ENCODE measurements at regions not wholly inside any gene's neighbourhood (a gene's known extent, or its start where the extent isn't known, plus 50 kb on each side); places are given as distances from the start of the nearest gene placed in this dataset.

DNA sequence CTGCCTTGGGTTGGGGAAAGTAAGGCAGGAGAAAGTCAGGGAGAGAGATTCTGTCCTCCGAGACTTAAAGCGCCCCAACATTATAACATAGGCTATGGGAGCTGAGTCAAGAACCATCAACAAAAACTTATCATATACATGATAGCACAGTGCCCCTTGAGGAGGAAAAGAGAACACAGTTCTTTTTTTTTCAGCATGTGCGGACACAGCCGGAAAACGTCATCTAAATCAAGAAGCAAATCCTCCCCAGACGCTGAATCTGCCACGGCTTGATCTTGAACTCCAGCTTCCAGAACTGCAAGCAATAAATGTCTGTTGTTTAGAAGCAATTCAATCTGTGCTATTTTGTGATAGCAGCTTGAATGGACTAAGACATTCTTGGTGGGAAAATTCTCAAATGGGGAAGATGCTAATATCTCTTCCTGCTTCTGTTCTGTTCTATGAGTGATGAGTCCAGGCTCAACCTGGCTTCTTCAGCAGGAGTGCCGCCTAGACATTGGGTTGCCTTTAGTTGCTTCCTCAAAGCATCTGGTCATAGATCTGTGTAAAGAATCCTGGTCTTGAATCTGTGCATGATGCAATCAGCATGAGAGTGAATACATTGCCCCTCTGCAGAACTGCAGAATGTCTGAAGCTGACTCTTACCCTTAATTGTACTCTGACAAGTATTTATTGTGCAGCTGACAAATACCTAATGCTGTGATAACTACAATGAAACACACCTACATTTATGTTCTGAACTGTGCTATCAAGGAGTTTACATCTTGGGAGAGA is 549.8 kb upstream of the PRKX start:
- WGBS (ENCODE audit: missing lambda C conversion rate): 37% methylated on average over 8 of the region's 8 CpGs
- POLR2A ChIA-PET: no interaction called here
- TF ChIP-seq NR3C1 (IDR thresholded peaks at IDR 0.05): no peak
- TF ChIP-seq ESRRA (IDR thresholded peaks at IDR 0.05; ENCODE audit: borderline replicate concordance, low read length): no peak
- TF ChIP-seq NFE2L2 (conservative IDR thresholded peaks at IDR 0.05; ENCODE audit: low read length): no peak
- no peak for TF ChIP-seq RAD21 (conservative IDR thresholded peaks at IDR 0.05 in 1 of 2, IDR thresholded peaks at IDR 0.05 in 1 of 2)
- no peak for TF ChIP-seq JUN (IDR thresholded peaks at IDR 0.05)
- TF ChIP-seq, protein P1, sequence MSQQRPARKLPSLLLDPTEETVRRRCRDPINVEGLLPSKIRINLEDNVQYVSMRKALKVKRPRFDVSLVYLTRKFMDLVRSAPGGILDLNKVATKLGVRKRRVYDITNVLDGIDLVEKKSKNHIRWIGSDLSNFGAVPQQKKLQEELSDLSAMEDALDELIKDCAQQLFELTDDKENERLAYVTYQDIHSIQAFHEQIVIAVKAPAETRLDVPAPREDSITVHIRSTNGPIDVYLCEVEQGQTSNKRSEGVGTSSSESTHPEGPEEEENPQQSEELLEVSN (IDR thresholded peaks at IDR 0.05; ENCODE audit: borderline replicate concordance, low read depth): no peak
- no peak for TF ChIP-seq SMC3 (IDR thresholded peaks at IDR 0.05)
- no peak for TF ChIP-seq POLR2A (IDR thresholded peaks at IDR 0.05; ENCODE audit: low read length)
- TF ChIP-seq CHD2 (IDR thresholded peaks at IDR 0.05; ENCODE audit: low read length, partially characterized antibody): no peak
- TF ChIP-seq JUNB (IDR thresholded peaks at IDR 0.05): no peak
- TF ChIP-seq, protein P2, sequence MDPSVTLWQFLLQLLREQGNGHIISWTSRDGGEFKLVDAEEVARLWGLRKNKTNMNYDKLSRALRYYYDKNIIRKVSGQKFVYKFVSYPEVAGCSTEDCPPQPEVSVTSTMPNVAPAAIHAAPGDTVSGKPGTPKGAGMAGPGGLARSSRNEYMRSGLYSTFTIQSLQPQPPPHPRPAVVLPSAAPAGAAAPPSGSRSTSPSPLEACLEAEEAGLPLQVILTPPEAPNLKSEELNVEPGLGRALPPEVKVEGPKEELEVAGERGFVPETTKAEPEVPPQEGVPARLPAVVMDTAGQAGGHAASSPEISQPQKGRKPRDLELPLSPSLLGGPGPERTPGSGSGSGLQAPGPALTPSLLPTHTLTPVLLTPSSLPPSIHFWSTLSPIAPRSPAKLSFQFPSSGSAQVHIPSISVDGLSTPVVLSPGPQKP (IDR thresholded peaks at IDR 0.05; ENCODE audit: low read depth, low read length): no peak
- no peak for TF ChIP-seq TP53 (CRISPR knock-in tag; IDR thresholded peaks at IDR 0.05)
- ATAC-seq (peak in 1 of 2 experiments; percentile 58; a peak in 2 of 6 replicates), DNase-seq (ENCODE audit: low read depth in 1 of 2, low spot score in 1 of 2) (peak; percentile 1 to 3), FAIRE-seq (no peak)
- Histone ChIP-seq H3K4me2 (no peak overlapping the region), H3K27ac (no peak overlapping the region), H3K9me3 (no peaks in the 10 kb centered on the region), H3K4me3 (no peak overlapping the region), H3K4me1 (no peaks in the 10 kb centered on the region)
- CTCF ChIA-PET: no interaction called here

DNA sequence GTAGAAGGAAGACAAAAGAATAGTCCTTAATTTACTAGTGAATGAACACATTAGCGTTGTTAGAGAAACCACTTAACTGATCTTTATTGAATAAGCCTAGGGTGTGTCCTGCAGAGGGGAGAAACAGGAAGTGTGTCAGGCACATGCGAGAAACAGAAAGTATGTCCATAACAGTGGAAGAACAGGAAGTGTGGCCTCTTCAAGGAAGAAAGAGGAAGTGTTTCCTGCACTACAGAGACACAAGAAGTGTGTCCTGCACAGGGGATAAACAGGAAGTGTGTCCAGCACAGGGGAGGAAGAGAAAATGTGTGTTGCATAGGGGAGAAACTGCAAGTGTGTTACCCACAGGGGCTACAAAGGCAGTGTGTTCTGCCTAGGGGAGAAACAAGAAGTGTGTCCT is 539.6 kb upstream of the PRKX start:
- Histone ChIP-seq H3K27ac (no peak overlapping the region), H3K4me1 (no peaks in the 10 kb centered on the region), H3K4me2 (no peak overlapping the region), H3K9me3 (no peaks in the 10 kb centered on the region), H3K4me3 (no peak overlapping the region)
- ATAC-seq (no peak), DNase-seq (ENCODE audit: low read depth in 1 of 2, low spot score in 1 of 2) (no peak), FAIRE-seq (peak; percentile 93)
- POLR2A ChIA-PET: no interaction called here
- 8% methylated on average over 2 of the region's 2 CpGs for WGBS (ENCODE audit: missing lambda C conversion rate)
- TF ChIP-seq ZC3H11A (IDR thresholded peaks at IDR 0.05) (no peak), NPAS2 (CRISPR knock-in tag; IDR thresholded peaks at IDR 0.05; ENCODE audit: borderline replicate concordance) (no peak), ZSCAN20 (CRISPR knock-in tag; IDR thresholded peaks at IDR 0.05) (no peak), RNF2 (IDR thresholded peaks at IDR 0.05; ENCODE audit: borderline replicate concordance, low read depth) (no peak)
- TF ChIP-seq, protein P3, sequence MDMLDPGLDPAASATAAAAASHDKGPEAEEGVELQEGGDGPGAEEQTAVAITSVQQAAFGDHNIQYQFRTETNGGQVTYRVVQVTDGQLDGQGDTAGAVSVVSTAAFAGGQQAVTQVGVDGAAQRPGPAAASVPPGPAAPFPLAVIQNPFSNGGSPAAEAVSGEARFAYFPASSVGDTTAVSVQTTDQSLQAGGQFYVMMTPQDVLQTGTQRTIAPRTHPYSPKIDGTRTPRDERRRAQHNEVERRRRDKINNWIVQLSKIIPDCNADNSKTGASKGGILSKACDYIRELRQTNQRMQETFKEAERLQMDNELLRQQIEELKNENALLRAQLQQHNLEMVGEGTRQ (IDR thresholded peaks at IDR 0.05): no peak
- CTCF ChIA-PET: no interaction called here

DNA sequence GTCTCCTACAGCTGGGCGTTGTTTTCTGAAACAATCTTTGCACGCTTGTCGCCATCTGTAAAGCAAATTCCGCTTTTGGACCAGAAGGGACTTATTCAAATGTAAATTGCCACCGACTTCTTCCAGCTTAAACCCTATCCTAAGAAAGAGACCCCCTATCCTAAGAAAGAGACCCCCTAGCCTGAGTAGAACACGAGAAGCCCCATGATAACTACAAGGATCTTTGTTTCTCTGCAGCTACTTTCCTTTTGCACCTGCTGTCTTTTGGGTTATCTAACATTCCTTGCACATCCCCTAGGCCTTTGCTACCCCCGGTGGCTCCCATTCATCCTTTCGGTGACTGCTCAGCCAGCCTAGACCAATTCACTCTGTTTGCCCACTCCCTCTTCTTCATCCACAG is 536.0 kb upstream of the PRKX start:
- DNase-seq (ENCODE audit: low read depth in 1 of 2, low spot score in 1 of 2) (no peak), ATAC-seq (no peak), FAIRE-seq (no peak)
- H3K4me1 ChIP-seq: no peaks in the 10 kb centered on the region
- H3K4me3 ChIP-seq: no peak overlapping the region
- H3K27ac ChIP-seq: no peak overlapping the region
- CTCF ChIA-PET: interaction anchor here (0.6 kb wide), 1 partner anchor 138 kb away, joined by 3 read pairs; no protein-coding TSS in a partner anchor
- POLR2A ChIA-PET: no interaction called here
- no peak for TF ChIP-seq CBX8 (IDR thresholded peaks at IDR 0.05)
- no peak for TF ChIP-seq NFE2L2 (conservative IDR thresholded peaks at IDR 0.05; ENCODE audit: low read length)
- TF ChIP-seq, protein P4, sequence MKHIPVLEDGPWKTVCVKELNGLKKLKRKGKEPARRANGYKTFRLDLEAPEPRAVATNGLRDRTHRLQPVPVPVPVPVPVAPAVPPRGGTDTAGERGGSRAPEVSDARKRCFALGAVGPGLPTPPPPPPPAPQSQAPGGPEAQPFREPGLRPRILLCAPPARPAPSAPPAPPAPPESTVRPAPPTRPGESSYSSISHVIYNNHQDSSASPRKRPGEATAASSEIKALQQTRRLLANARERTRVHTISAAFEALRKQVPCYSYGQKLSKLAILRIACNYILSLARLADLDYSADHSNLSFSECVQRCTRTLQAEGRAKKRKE (CRISPR knock-in tag; IDR thresholded peaks at IDR 0.05; ENCODE audit: low read depth): no peak
- no peak for TF ChIP-seq KDM5A (IDR thresholded peaks at IDR 0.05)
- no peak for TF ChIP-seq CBX2 (IDR thresholded peaks at IDR 0.05; ENCODE audit: borderline replicate concordance, low read depth)
- TF ChIP-seq HOXB5 (CRISPR knock-in tag; IDR thresholded peaks at IDR 0.05): no peak
- no peak for TF ChIP-seq BHLHE40 (IDR thresholded peaks at IDR 0.05; ENCODE audit: low read depth, low read length)
- no peak for TF ChIP-seq ZSCAN20 (CRISPR knock-in tag; IDR thresholded peaks at IDR 0.05)
- TF ChIP-seq, protein P1 (IDR thresholded peaks at IDR 0.05; ENCODE audit: borderline replicate concordance, low read depth): no peak
- TF ChIP-seq POLR2A (IDR thresholded peaks at IDR 0.05; ENCODE audit: low read length): no peak
- TF ChIP-seq PHF8 (IDR thresholded peaks at IDR 0.05; ENCODE audit: borderline replicate concordance, low read depth): no peak
- no peak for TF ChIP-seq EHF (CRISPR knock-in tag; IDR thresholded peaks at IDR 0.05)
- 6% methylated on average over 8 of the region's 8 CpGs for WGBS (ENCODE audit: missing lambda C conversion rate)
- H3K4me2 ChIP-seq: no peak overlapping the region
- no peaks in the 10 kb centered on the region for H3K9me3 ChIP-seq

Measured in A549 (cell line).